Activated CD4-positive, CD25-positive, alpha-beta regulatory T cell treated with anti-CD3 and anti-CD28 coated beads, Interleukin-2, amount 50 U/mL, for 72 hours (primary cell): ENCODE measurements at regions not wholly inside any gene's neighbourhood (a gene's known extent, or its start where the extent isn't known, plus 50 kb on each side); places are given as distances from the start of the nearest gene placed in this dataset.

ENCODE experiments used
- DNase-seq: peaks from one replicate; pipeline ENCODE4 v3.0.0; 2021

DNA sequence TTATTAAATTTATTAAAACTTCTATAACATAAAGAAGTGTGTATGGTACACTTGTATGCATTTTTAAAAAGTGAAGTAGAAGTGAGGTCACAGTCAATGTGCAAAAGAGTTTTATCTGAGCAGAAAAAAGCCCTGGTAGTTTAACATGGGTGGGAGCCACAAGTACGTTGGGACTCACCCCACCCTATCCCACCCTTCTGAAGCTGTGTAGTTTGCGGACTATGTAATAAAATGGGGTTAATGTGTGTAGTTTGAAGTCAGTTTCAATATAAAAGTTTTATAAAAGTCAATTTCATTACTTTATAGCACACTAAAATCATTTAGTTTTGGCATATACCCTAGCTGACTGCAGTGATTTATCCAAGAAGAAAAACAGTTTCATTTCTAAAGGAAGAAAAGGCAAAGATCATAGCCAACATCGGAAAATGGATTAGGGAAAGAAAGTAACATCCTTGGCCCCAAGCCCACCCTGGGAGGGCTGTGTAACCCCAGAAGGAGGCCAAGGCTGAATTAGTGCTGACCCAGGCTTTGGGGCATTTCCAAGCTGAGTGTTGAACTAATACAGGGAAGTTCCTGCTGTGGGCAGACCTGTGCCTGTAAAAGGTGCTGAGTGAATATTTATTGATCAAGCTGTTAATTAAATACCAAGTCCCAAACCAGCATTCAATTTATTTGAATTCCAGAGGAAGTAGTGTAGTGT lies 398.6 kb upstream of the ADAMTSL1 start:
- no peak for DNase-seq

DNA sequence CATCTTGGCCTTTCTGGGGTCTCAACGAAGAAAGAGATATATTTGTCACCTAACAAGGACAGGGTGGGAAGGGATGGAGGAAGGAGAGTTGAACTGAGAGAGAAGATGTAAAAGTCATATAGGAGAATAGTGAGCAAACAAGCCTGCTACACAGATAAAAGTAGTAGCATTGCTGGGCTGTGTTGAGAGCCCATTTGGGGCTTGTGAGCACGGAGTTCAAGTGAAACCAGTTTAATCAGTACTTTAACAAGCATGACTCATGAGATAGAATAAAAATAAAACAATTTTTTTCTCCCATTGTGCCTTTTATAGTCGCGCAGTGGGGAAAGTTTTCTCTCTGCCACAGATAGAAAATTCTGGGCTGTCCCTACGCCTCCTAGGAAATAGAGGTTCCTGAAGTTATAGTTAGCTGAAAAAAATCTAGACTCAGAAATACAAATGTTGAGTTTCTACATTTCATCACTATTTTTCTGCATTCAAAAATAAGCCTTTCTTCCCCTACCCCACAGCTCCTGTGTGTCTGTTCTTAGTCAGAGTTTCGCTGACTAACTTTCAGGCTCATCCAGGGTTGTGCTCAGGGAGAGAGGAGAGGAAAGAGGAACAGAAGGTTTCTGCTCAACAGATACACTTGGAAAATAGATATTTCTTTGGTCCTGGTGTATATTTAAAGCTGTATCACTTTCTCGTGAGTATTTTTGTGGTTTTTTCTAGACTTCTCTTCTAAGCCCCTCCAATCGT lies 395.8 kb upstream of the ADAMTSL1 start:
- DNase-seq: no peak

DNA sequence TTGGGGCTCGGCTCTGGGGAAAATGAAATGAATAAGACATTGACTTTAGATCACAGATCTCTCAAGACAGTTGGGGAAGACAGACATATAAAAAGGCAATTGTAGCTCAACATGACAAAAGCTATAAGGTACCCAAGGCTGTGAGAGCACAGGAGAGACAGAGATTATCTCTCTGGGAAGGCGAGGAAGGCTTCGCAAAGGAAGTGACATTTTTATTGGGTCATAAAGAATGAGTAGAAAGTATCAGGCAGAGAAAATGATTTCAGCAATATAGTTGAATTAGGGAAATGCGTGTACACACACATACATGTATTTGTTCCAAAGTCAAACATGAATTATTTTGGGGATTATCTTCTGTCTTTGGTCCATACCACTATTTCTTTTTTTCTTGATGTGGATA lies 381.8 kb upstream of the ADAMTSL1 start:
- no peak for DNase-seq

DNA sequence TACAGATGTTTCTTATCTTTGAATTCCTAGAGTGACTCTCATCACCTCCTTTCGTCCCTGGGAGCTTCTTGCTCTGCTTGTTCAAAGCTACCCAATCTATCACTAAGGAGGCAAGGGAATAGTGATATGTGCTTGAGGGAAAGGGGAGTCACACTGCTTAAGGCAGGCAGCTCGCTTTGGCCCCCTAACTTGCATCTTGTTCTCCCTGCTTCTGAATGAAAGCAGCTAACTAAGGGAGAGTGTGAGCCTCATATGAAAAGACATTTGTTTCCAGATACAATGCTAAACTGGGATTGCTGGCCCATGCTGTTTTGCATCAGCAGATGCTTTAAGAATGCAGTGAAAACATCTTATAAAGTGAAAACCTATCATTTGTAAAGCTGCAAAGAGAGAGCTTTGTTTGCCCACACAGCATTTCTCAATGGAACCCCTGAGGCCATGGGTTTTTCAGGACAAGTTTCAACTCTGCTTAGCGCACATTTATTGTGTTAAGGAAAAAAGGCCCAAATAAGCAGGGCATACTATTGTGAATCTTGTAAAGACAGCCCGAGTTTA lies 367.9 kb upstream of the ADAMTSL1 start:
- DNase-seq: no peak

DNA sequence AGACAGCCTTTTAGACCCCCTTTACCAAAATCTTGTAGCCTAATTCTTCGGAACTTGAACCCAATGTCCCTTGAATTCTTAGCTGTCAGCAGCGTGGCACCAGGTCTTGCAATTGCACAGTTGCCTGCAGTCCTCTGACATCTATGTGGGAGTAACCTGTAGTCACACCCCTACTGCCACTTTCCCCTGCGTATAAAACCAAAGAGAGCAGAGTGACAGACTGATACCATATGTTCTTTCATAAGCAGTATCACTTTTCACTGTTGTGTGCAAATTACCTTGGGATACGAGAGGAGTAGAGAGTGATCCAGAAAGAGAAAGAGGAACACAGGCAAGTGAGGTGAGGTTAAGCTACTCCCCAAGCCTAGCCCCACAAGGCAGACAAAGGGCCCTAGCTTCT lies 364.3 kb upstream of the ADAMTSL1 start:
- DNase-seq: no peak

DNA sequence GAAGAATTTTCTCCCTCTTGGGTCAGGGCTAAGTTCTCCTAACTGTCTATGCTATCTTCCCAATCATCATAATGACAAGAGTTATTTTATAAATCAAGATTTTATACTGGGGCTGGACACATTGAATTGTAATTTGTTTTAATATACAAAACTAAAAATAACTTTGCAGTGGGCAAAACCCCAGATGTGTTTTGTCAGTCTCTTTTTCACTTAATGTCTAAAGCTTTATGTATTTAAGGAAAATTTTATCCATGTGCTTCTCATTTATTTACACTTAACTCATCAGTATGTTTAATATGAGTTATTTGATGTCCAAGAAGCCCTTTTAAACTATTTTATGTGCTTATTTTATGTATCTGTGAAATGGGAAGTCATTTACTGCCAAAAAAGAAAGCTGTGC lies 362.8 kb upstream of the ADAMTSL1 start:
- DNase-seq: no peak

DNA sequence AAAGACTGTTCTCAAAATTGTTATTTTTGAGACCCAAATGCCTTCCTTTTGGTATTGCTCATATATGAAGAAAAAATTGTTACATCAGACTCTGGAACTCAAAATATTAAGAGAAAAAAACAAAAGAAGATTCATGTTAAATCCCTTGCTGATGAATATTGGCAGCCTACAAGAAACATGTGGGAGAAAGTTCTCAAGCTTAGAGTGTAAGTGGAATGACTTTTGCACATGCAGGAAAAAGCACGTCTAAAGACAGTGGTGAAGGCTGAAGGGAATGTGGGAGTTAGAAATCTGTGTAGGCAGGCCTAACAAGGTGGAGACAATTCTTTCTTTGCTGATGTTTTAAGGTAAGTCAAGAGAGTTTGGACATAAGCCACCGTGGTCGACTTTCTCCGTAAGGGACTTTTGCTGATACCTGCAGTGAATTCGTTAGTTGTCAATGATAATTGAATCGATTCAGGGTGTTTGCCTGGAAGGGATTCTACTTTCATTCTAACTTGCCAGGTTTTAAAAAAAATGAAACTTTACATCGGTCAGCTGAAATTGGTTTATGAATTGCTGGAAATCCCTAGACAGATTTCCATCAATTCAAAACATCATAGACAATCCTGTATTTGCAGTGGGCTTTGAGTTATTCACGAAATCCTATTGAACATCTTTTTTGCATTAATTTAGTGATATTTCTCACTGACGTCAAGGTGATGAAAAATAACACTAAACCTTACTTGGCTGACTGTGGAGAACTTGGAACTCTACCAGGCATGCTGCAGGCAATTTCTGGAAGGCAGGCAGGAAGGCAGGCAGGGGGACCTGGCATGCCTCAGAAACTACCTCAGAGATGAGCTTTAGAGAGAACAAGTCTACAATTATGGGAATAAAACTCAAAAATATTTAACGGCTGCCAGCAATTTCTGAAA lies 359.1 kb upstream of the ADAMTSL1 start:
- DNase-seq: no peak

DNA sequence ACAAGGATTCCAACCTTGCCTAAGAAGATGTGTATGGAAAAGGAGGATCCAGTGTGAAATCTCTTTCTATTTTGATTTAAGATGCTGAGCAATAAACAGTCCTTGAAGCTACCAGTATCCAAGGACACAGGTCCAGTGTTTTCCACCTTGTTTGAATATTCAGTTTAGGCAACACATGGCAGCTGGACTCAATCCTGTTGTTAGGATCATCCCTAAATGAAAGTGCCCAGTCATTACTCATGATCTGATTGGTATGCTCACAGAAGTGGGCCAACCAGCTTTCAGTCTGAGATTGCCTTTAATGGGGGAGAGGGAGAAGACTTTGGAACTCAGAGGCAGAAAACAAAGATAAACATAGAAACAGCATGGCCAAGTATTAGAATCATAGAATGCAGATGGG lies 355.7 kb upstream of the ADAMTSL1 start:
- no peak for DNase-seq

DNA sequence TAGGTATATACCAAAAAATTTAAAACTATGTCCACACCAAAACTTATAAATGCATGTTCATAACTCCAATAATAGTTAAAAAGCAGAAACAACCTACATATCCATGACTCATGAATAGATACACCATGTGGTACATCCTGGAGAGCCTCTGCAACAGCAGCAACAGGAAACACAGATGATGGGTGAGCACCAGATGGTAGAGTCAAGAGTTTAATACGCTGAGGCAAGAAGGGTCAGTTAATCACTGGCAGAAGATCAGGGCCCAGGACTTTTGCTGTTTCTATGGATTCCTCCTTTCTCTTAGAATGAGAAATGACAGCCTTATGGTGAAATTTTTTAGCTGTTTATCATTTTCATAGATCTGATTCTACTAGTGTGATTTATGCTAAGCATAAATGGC lies 351.8 kb upstream of the ADAMTSL1 start:
- DNase-seq: no peak

DNA sequence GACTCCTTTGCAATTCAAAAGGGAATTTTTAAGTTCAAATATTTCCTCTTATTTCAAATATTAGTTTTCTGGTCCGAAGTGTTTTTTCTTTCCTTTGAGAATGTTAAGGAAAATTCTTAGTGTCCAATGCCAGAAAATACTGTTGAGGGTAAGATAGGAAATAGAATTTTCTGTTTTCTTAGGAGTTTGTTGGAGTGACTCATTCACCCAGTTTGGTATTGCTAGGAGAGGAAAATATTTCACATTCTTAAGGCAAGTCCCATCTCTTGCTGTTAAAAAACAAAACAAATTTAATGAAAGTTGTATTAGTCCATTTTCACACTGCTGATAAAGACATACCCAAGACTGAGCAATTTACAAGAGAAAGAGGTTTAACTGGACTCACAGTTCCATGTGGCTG lies 349.2 kb upstream of the ADAMTSL1 start:
- no peak for DNase-seq

DNA sequence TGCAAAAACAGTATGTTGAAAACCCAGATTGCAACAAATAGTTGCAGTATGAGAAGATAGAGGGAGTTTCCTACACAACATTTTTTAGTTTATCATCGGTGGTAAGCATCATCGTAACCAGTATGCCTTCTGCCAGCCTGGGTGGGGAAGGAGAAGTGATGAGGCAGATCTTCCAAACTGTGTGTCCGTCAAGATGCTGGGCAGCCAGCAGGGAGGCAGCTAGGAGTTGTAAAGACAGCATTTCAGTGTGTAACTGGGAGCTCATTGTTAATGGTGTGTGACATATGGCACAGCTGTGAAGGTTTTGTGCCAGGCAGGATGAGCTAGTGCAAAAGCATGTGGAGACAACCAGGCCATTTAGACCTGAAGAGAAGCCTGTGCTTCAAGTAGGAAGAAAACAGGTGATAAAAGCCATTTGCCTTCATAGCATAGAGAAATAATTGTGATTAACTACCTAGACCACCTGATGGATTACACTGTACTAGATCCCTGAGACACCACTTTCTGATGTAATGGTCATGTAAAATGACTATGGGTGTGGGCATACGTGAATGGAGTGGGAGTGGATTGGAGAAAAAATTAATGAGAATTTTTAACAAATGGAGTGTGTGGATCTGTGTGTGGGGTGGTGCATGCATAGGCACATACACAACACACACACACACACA lies 347.0 kb upstream of the ADAMTSL1 start:
- no peak for DNase-seq

DNA sequence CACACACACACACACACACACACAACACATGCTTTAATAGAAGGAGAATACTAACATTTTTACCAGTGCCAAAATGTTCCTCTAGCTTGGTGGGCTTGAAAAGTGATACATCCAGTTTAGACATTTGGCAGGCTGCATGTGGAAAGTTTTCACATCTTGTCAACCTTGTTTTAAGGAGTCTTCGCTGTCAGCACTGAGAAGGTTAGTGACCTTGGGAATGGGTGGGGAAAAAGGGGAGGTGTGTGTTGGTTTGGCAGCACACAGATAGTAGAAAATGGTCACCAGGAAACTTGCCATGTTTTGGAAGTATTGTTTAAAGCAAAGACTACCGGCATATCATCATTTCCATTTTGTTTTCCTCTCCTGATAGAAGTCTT lies 346.5 kb upstream of the ADAMTSL1 start:
- DNase-seq: no peak

DNA sequence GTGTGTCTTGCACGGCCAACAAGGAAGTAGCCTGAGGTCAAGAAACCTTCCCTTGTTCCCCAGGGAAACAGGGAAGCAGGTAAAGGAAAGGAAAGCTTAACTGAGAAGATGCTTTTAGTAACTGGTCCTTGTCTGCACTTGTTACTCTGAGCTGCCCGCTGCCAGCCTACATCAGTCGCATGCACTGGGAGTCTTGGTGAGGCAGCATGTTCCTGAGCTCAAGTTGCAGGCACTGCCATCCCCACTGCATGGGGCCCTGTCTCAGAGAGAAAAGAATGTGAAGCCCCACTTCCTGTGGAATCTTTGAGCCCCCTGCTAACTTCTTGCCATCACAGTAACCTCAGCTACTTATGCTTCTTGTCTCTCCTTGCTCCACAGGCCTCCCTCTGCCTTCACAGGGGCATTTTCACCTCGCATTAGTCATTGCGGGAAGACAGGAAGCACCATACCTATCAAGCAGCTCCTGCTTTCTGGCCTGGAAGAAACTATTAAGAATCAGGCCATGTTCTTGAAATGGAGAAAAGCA lies 344.1 kb upstream of the ADAMTSL1 start:
- no peak for DNase-seq

DNA sequence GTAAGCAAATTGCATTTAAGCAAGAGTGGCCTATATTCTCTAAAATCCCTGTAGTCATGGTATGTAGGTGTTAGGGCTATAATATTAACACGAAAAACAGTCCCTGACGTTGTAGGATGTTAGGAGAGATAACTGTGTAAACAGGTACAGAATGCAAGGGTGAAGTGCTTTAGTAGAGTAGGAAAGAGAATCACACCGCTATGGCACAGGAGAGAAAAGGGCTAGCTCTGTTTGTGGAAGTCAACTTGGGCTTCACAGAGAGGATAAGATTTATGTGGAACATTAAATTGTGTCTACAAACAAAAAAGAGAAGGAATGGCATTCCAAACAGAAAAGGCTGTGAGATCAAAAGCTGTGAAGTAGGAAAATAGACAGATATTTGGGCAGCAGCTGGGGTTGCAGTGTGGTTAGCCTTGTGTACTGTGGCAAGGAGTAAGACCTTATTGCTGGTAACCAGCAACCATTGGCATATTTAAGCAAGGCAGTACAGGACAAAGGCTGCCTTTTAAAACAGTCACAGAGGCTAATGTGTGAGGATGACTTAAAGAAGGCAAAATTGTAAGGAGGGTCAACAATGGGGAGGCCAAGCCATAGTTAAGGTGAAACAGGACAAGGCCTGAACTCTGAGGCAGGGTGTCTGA lies 337.5 kb upstream of the ADAMTSL1 start:
- no peak for DNase-seq

DNA sequence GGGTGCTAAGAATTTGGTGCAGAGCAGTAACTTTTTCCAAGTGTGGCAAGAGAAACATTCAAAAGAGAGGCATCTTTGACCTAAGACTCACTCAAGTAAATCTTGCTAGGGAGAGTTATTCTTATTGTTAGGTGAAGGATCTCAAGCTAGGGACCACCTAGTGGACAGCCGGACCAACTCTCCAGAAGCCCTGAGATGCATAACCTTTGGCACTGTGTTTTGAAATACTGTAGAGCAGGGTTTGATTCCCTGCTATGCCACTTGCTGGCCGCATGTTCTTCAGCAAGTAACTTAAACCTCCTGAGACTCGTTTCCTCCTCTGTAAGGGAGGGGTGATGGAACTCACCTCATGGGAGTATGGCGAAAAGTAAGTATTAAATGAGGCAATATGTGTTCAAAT lies 336.1 kb upstream of the ADAMTSL1 start:
- DNase-seq: no peak

DNA sequence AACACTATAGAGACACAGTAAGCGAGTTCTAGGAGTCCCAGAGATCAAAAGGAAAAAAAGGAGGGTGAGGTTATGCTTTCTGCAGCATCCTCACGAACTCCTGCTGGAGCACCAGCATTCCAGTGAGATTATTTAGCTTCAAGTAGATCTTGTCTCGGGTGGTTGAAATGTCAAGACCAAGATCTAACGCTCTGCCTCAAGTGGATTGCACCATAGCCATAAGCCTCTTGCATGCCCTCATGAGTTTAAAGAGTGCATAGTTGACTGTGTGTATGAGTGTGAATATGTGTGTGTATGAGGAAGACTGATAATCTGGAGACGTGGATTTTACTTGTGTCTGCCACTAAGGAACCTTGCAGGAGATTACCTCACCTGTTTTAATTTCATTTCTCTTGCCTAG lies 335.3 kb upstream of the ADAMTSL1 start:
- no peak for DNase-seq

DNA sequence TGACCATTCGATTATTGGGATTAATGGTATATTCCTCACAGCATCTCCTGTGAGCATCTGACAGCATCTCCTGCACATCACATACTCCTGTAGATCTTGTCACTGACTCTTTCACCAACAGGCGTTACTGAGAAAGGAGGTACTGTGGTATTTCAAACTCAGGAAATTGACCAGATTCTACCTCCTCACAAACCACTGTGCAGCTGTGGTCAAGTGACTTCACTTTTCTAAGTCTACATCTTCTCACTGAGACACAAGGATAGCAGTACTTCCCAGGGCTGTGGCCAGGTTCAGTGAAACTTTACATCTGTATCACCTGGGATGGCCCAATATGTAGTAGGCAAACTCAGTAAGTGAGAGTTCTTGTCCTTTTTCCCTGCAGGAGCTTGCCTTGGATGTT lies 332.3 kb upstream of the ADAMTSL1 start:
- DNase-seq: no peak

DNA sequence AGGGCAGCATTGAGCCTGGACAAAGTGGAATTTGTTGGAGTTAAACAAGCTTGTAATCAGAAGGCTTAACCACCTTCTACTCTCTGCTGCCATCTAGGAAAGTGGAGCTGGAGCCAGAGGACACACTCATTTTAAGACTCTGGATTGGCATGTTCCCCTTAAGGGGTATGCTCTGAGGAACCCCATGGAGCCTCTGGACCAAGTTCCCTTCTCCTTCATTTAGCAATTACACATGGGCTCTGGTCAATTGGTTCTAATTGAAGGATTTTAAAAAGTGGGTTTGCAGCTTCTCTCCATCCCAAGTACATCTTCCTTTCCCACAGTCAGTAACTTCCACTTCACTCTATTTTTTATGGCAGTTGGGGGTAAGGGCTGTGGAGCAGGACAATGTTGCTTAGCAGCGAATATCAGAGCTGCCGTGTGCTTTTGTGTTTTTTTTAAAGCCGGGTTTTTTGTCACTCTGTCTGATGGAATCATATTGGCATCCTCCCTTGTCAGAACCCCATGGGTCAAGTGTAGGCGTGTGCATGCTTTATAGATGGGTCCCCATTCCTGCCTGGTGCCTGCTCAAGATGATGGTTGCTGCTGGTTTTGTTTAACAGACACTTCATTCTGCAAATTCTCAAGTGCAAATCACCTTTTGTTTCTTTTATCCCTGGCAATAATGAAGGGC lies 330.7 kb upstream of the ADAMTSL1 start:
- no peak for DNase-seq

DNA sequence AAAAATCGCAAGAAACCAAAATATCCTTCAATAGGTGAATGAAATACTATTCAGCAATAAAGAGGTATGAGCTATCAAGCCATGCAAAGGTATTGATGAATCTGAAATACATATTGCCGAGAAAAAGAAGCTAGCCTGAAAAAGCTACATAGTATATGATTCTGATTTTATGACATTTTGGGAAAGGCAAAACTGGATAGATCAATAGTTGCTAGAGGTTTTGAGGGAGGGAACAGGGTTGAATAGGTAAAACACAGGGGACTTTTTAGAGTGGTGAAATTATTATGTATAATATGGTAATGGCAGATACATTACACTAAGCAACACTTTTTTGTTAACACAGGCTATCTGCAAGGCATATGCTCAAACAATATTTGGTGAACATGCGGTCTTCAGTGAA lies 327.6 kb upstream of the ADAMTSL1 start:
- DNase-seq: no peak

DNA sequence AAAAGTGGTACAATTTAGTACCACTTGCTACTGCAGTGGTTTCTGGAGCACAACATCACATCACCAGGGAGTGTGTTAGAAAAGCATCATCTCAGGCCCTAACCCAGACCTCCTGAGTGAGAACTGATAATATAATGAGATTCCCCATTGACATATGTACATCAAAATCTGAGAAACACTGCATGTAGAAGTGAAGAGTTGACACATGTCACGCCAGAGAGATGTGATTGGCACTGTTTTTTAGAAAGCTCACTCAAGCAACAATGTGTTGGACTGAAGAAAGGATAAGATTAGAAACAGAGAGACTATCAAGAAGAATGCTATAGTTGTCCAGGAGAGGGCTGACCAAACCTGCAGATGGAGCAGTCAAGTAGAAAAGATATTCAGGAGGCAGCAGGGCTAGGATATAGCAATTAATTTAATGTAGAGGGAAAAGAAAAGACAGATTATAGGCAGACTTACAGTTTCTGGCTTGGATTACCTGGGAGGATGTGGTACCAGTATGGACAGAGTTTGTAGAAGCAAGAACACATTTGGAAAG lies 324.4 kb upstream of the ADAMTSL1 start:
- no peak for DNase-seq

DNA sequence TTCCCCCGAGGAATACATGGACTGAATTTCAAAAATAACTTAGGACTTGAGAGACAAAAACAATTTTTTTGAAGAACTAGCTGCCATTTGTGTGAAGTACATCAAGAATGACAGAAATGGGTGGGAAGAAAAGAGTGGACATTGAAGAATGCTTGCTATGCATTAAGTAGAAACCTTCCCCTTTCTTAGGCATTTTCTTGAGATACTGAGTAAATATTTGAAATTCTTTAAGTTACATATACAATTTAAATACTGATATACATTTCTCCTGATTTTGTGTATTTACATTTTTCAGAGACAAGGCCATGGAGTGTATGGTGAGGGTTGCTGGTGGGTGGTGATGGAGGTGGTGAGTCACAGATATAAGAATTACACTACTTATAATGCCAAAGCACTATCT lies 319.3 kb upstream of the ADAMTSL1 start:
- DNase-seq: no peak
